SK-N-SH (cell line): ENCODE measurements at regions not wholly inside any gene's neighbourhood (a gene's known extent, or its start where the extent isn't known, plus 50 kb on each side); places are given as distances from the start of the nearest gene placed in this dataset.

ENCODE experiments used
- EP300 ChIP-seq, 2 experiments: IDR thresholded peaks; 2 replicates each; pipeline versions ENCODE4 v1.4.0 to v1.6.1; 2012; ENCODE audit warnings: borderline replicate concordance in 1 of 2, low read depth in 1 of 2, low read length in 1 of 2
- EZH2phosphoT487 ChIP-seq: fragments of 200-600 bp; sonication (generic); IDR thresholded peaks from 2 replicates; pipeline ENCODE4 v1.6.1; 2017; ENCODE audit warnings: low read depth, mixed run types, mild to moderate bottlenecking, antibody characterized with exemption, moderate library complexity, borderline replicate concordance
- POLR2AphosphoS5 ChIP-seq: IDR thresholded peaks from 2 replicates; pipeline ENCODE4 v1.6.1; 2012; ENCODE audit warnings: low read depth, low read length
- TCF12 ChIP-seq: IDR thresholded peaks from 2 replicates; pipeline ENCODE4 v1.4.0; 2012
- USF2 ChIP-seq: fragments of 150-350 bp; IDR thresholded peaks from 2 replicates; pipeline ENCODE4 v1.6.1; 2017; ENCODE audit warnings: antibody characterized with exemption, low read length, low read depth, borderline replicate concordance
- YY1 ChIP-seq: IDR thresholded peaks from 2 replicates; pipeline ENCODE4 v1.4.0; 2012; ENCODE audit warnings: low read depth, mild to moderate bottlenecking
- TF ChIP-seq, protein P1 (sequence below): fragments of 200-600 bp; sonication (generic); IDR thresholded peaks from 2 replicates; pipeline ENCODE4 v1.6.1; 2017; ENCODE audit warnings: antibody characterized with exemption, mild to moderate bottlenecking, moderate library complexity
- TF ChIP-seq, protein P2 (sequence below): IDR thresholded peaks from 2 replicates; pipeline ENCODE4 v1.4.0; 2012; ENCODE audit warnings: low read depth, borderline replicate concordance
- TF ChIP-seq, protein P3 (sequence below): IDR thresholded peaks from 2 replicates; pipeline ENCODE4 v1.4.0; 2012; ENCODE audit warnings: low read depth
- TF ChIP-seq, protein P4 (sequence below): IDR thresholded peaks from 2 replicates; pipeline ENCODE4; 2012

DNA sequence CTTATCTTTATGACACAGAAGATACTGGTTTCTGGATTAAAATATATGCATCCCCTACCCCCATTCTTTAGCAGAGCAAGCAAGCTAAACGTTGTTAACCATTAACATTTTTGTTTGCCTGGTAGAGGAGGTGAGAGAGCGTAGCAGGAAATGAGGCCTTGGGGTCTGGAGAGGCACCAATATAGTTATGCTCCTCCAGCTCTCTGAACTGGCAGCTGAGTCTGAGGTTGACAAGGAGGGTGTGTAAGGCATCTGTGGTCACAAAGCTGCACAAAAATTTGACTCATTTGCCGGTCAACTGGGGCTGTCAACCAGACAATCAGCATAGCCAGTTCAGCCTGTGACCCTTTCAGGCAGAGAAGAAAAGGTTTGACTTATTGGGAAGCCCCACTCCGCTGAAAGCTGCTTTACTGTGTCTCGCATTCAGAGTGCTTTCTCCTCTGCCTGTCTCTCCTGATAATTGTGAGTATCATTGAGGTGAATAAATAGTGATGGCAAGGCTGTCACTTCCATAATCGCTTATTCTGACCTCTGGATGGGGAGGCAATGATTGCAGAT, 647.5 kb upstream of the SETBP1 start:
- TF ChIP-seq, protein P1, sequence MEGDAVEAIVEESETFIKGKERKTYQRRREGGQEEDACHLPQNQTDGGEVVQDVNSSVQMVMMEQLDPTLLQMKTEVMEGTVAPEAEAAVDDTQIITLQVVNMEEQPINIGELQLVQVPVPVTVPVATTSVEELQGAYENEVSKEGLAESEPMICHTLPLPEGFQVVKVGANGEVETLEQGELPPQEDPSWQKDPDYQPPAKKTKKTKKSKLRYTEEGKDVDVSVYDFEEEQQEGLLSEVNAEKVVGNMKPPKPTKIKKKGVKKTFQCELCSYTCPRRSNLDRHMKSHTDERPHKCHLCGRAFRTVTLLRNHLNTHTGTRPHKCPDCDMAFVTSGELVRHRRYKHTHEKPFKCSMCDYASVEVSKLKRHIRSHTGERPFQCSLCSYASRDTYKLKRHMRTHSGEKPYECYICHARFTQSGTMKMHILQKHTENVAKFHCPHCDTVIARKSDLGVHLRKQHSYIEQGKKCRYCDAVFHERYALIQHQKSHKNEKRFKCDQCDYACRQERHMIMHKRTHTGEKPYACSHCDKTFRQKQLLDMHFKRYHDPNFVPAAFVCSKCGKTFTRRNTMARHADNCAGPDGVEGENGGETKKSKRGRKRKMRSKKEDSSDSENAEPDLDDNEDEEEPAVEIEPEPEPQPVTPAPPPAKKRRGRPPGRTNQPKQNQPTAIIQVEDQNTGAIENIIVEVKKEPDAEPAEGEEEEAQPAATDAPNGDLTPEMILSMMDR: no peak
- TF ChIP-seq, protein P2, sequence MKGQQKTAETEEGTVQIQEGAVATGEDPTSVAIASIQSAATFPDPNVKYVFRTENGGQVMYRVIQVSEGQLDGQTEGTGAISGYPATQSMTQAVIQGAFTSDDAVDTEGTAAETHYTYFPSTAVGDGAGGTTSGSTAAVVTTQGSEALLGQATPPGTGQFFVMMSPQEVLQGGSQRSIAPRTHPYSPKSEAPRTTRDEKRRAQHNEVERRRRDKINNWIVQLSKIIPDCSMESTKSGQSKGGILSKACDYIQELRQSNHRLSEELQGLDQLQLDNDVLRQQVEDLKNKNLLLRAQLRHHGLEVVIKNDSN: no peak
- TF ChIP-seq YY1: no peak
- TF ChIP-seq, protein P3, sequence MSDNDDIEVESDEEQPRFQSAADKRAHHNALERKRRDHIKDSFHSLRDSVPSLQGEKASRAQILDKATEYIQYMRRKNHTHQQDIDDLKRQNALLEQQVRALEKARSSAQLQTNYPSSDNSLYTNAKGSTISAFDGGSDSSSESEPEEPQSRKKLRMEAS: no peak
- no peak for TF ChIP-seq POLR2AphosphoS5
- no peak for TF ChIP-seq EP300 (IDR thresholded peaks at IDR 0.05; ENCODE audit: borderline replicate concordance in 1 of 2, low read depth in 1 of 2, low read length in 1 of 2)
- no peak for TF ChIP-seq USF2
- TF ChIP-seq, protein P4, sequence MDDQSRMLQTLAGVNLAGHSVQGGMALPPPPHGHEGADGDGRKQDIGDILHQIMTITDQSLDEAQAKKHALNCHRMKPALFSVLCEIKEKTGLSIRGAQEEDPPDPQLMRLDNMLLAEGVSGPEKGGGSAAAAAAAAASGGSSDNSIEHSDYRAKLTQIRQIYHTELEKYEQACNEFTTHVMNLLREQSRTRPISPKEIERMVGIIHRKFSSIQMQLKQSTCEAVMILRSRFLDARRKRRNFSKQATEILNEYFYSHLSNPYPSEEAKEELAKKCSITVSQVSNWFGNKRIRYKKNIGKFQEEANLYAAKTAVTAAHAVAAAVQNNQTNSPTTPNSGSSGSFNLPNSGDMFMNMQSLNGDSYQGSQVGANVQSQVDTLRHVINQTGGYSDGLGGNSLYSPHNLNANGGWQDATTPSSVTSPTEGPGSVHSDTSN: no peak
- no peak for TF ChIP-seq TCF12
- TF ChIP-seq EZH2phosphoT487: no peak
